IPS-15b (cell line): ENCODE measurements at regions not wholly inside any gene's neighbourhood (a gene's known extent, or its start where the extent isn't known, plus 50 kb on each side); places are given as distances from the start of the nearest gene placed in this dataset.

Experiments
- H3K27me3 ChIP-seq: one replicate; pipeline ENCODE4 v1.6.1; 2013; ENCODE audit warnings: low read length; ENCODE audit not compliant: control insufficient read depth, insufficient read depth
- H3K36me3 ChIP-seq: one replicate; pipeline ENCODE4 v1.6.1; 2013; ENCODE audit warnings: low read length; ENCODE audit not compliant: control insufficient read depth, insufficient read depth
- H3K4me1 ChIP-seq: one replicate; pipeline ENCODE4 v1.6.1; 2013; ENCODE audit warnings: mild to moderate bottlenecking, low read length; ENCODE audit not compliant: control insufficient read depth, insufficient read depth
- H3K4me3 ChIP-seq: one replicate; pipeline ENCODE4 v1.5.1; 2013; ENCODE audit warnings: low read depth, low read length
- H3K9ac ChIP-seq: one replicate; pipeline ENCODE4 v1.6.1; 2013; ENCODE audit warnings: low read depth, mild to moderate bottlenecking, low read length
- H3K9me3 ChIP-seq: one replicate; pipeline ENCODE4 v1.6.1; 2013; ENCODE audit warnings: mild to moderate bottlenecking, low read length; ENCODE audit not compliant: control insufficient read depth, insufficient read depth

GRCh38 chr2:176554101-176555048 lies 285.1 kb downstream of the MTX2 start:
- Histone ChIP-seq H3K27me3 (peaks cover 49% of the 10 kb centered on the region), H3K9me3 (no peaks in the 10 kb centered on the region), H3K4me3 (peak overlapping the region; percentile 41), H3K4me1 (peaks cover 4% of the 10 kb centered on the region), H3K9ac (peak overlapping the region; percentile 49), H3K36me3 (no peaks in the 10 kb centered on the region)

GRCh38 chr2:176555112-176555511 lies 285.9 kb downstream of the MTX2 start:
- H3K9ac ChIP-seq, result no peak overlapping the region
- H3K4me3 ChIP-seq, result no peak overlapping the region
- H3K9me3 ChIP-seq, result no peaks in the 10 kb centered on the region
- H3K36me3 ChIP-seq, result no peaks in the 10 kb centered on the region
- peaks cover 4% of the 10 kb centered on the region for H3K4me1 ChIP-seq
- peaks cover 48% of the 10 kb centered on the region for H3K27me3 ChIP-seq

- Histone ChIP-seq H3K9me3 (no peaks in the 10 kb centered on the region), H3K4me1 (peaks cover 4% of the 10 kb centered on the region), H3K27me3 (peaks cover 47% of the 10 kb centered on the region)
Measured at GRCh38 chr2:176555781-176556180, 286.5 kb downstream of the MTX2 start.

GRCh38 chr2:176556373-176556772 lies 287.1 kb downstream of the MTX2 start:
- no peak overlapping the region for H3K9ac ChIP-seq
- H3K27me3 ChIP-seq, result peaks cover 47% of the 10 kb centered on the region
- no peak overlapping the region for H3K4me3 ChIP-seq
- peaks cover 4% of the 10 kb centered on the region for H3K4me1 ChIP-seq
- H3K9me3 ChIP-seq, result no peaks in the 10 kb centered on the region
- H3K36me3 ChIP-seq, result no peaks in the 10 kb centered on the region

More at GRCh38 chr2:176555781-176556180, 286.5 kb downstream of the MTX2 start:
- Histone ChIP-seq H3K36me3 (no peaks in the 10 kb centered on the region), H3K9ac (no peak overlapping the region), H3K4me3 (no peak overlapping the region)

GRCh38 chr2:176557821-176558220 lies 288.6 kb downstream of the MTX2 start:
- H3K4me3 ChIP-seq, result no peak overlapping the region
- H3K36me3 ChIP-seq, result no peaks in the 10 kb centered on the region
- no peaks in the 10 kb centered on the region for H3K9me3 ChIP-seq
- peaks cover 4% of the 10 kb centered on the region for H3K4me1 ChIP-seq
- no peak overlapping the region for H3K9ac ChIP-seq
- H3K27me3 ChIP-seq, result peaks cover 47% of the 10 kb centered on the region

- H3K27me3 ChIP-seq, result peaks cover 41% of the 10 kb centered on the region
- no peaks in the 10 kb centered on the region for H3K36me3 ChIP-seq
- no peak overlapping the region for H3K4me3 ChIP-seq
- H3K9me3 ChIP-seq, result no peaks in the 10 kb centered on the region
- no peak overlapping the region for H3K9ac ChIP-seq
- H3K4me1 ChIP-seq, result no peaks in the 10 kb centered on the region
Measured at GRCh38 chr2:176558574-176559140, 289.4 kb downstream of the MTX2 start.

GRCh38 chr2:176560296-176560695 lies 291.1 kb downstream of the MTX2 start:
- Histone ChIP-seq H3K4me3 (no peak overlapping the region), H3K36me3 (no peaks in the 10 kb centered on the region), H3K4me1 (no peaks in the 10 kb centered on the region), H3K9me3 (no peaks in the 10 kb centered on the region), H3K9ac (no peak overlapping the region), H3K27me3 (peaks cover 39% of the 10 kb centered on the region)

- H3K4me3 ChIP-seq, result no peak overlapping the region
- no peak overlapping the region for H3K9ac ChIP-seq
- no peaks in the 10 kb centered on the region for H3K4me1 ChIP-seq
- no peaks in the 10 kb centered on the region for H3K9me3 ChIP-seq
- H3K36me3 ChIP-seq, result no peaks in the 10 kb centered on the region
- H3K27me3 ChIP-seq, result peaks cover 25% of the 10 kb centered on the region
Measured at GRCh38 chr2:176561706-176562105, 292.5 kb downstream of the MTX2 start.

- Histone ChIP-seq H3K4me1 (no peaks in the 10 kb centered on the region), H3K9ac (no peak overlapping the region), H3K27me3 (peaks cover 17% of the 10 kb centered on the region), H3K9me3 (no peaks in the 10 kb centered on the region), H3K4me3 (no peak overlapping the region), H3K36me3 (no peaks in the 10 kb centered on the region)
Measured at GRCh38 chr2:176562359-176563078, 293.3 kb downstream of the MTX2 start.

- Histone ChIP-seq H3K9me3 (no peaks in the 10 kb centered on the region), H3K9ac (no peak overlapping the region), H3K4me3 (no peak overlapping the region), H3K4me1 (no peaks in the 10 kb centered on the region), H3K27me3 (peaks cover 5% of the 10 kb centered on the region), H3K36me3 (no peaks in the 10 kb centered on the region)
Measured at GRCh38 chr2:176565641-176566323, 296.5 kb downstream of the MTX2 start.

GRCh38 chr2:176566496-176566895 lies 297.3 kb downstream of the MTX2 start:
- H3K27me3 ChIP-seq, result peaks cover 5% of the 10 kb centered on the region
- H3K4me3 ChIP-seq, result no peak overlapping the region
- H3K4me1 ChIP-seq, result no peaks in the 10 kb centered on the region

More at GRCh38 chr2:176566496-176566895, 297.3 kb downstream of the MTX2 start:
- Histone ChIP-seq H3K9ac (no peak overlapping the region), H3K9me3 (no peaks in the 10 kb centered on the region), H3K36me3 (no peaks in the 10 kb centered on the region)
